Activated CD8-positive, alpha-beta T cell treated with anti-CD3 and anti-CD28 coated beads for 36 hours (primary cell): ENCODE measurements at regions not wholly inside any gene's neighbourhood (a gene's known extent, or its start where the extent isn't known, plus 50 kb on each side); places are given as distances from the start of the nearest gene placed in this dataset.

ENCODE experiments used
- ATAC-seq: fragments of 200-7000 bp; cut with Tn5 transposase; one replicate; pipeline ENCODE4 v1.10.0; 2021; ENCODE audit warnings: mild to moderate bottlenecking, moderate library complexity
- CTCF ChIA-PET: fragments of 350-600 bp; sonication (Branson Sonifier 250); formaldehyde crosslinking; loops from one replicate; lab custom pipeline; 2021; ENCODE audit warnings: antibody characterized with exemption; lab: Charles Lee
- POLR2A ChIA-PET: fragments of 350-600 bp; sonication (Branson Sonifier 250); formaldehyde crosslinking; loops from one replicate; lab custom pipeline; 2021; ENCODE audit warnings: antibody characterized with exemption; lab: Charles Lee
- DNase-seq: peaks from one replicate; pipeline ENCODE4 v3.0.0-alpha.2; 2020
- H3K27ac Mint-ChIP-seq: one replicate; pipeline ENCODE4 v1.8.0; 2021; ENCODE audit warnings: mild to moderate bottlenecking, mixed read lengths
- H3K27me3 Mint-ChIP-seq: one replicate; pipeline ENCODE4 v1.8.0; 2021; ENCODE audit warnings: mixed read lengths
- H3K36me3 Mint-ChIP-seq: one replicate; pipeline ENCODE4 v1.8.0; 2021; ENCODE audit warnings: low read depth, mixed read lengths
- H3K4me1 Mint-ChIP-seq: one replicate; pipeline ENCODE4 v1.8.0; 2021; ENCODE audit warnings: low read depth, mixed read lengths
- H3K4me3 Mint-ChIP-seq: one replicate; pipeline ENCODE4 v1.8.0; 2021; ENCODE audit warnings: mild to moderate bottlenecking, moderate library complexity, mixed read lengths
- H3K9me3 Mint-ChIP-seq: one replicate; pipeline ENCODE4 v1.8.0; 2021; ENCODE audit warnings: mixed read lengths
- intact Hi-C: fragments of 100-400 bp; cut with micrococcal nuclease; formaldehyde crosslinking; loops from one replicate; pipeline ENCODE4 v1.10.0; 2022
- TF ChIP-seq, protein P1 (sequence below): fragments of 200-600 bp; IDR thresholded peaks from one replicate; pipeline ENCODE4 v1.8.0; 2022; ENCODE audit warnings: antibody characterized with exemption, mild to moderate bottlenecking

DNA sequence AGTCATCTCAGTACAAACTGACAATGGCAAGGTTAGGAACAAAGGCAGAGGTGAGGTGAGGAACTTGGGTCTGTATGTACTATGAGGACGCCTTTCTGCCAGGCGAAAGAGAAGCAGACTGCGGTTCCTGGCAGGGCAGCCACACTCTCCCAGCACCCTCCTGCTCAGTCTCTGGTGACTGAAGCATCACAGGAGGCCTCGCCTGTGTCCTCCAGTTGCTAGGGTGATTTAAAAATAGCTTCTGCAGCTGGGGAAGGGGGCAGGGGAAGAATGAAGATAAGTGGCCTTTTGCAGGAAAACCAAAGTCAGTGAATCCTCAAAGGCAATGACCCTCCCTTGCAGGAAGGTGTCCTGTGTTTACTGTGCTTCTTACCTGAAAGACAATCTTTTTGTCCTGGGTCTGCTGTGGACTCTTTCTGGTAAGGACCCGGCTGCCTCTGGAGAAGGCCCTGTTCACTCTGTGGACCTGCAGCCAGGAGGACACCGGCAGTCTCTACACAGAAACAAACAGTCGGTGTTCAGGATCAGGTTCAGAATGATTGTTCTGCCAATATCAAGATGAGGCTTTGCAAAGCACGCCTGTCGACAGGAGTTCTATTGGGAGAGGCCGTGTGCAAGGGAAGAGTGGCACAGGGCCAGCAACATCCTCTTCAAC lies 65.7 kb upstream of the DGKG start:
- POLR2A ChIA-PET, result no interaction called here
- intact Hi-C loops, result no loop called here
- ATAC-seq, result no peak

DNA sequence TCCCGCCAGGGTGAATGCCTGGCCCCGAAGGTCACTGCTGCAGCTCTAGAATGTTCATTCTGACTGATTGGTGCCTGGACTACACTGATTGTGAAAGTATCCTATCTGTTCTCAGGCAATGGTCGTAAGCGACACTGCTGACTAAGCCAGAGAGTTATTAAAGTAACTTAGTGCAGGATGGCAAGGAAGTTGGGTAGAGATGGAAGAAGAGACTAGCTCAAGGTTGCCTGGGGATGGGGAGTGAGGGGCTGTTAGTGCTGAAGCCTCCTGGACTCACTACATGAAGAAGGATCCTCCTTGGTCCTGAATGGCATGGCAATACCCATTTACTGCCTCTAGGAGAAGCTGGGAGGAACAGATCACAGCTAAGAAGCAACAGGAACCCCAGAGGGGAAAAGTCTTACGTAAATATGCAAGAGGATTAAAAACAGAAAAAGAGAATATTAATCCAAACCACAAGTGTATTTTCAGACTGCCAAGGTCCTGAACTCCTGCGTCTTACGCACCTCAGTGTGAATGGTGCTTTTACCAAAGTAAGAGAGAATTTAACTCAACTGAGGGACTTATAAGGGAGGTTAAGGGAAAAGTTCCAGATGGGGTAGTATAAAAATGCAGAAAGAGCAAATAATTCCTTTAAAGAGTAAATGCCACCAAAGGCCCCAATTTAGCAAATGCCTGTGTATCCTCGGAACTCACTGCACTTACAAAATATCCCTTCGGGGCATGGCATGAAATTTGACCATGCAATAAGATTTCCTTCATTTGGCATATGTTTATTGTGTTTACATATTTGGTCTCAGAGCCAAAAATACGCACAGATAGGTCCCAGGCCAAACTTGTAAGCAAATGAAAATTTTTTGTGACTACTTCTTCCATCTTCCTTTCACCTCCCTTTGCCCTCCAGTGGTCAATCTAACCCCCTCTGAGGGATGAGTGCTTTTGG lies 64.0 kb upstream of the DGKG start:
- DNase-seq (no peak), ATAC-seq (no peak)
- TF ChIP-seq, protein P1, sequence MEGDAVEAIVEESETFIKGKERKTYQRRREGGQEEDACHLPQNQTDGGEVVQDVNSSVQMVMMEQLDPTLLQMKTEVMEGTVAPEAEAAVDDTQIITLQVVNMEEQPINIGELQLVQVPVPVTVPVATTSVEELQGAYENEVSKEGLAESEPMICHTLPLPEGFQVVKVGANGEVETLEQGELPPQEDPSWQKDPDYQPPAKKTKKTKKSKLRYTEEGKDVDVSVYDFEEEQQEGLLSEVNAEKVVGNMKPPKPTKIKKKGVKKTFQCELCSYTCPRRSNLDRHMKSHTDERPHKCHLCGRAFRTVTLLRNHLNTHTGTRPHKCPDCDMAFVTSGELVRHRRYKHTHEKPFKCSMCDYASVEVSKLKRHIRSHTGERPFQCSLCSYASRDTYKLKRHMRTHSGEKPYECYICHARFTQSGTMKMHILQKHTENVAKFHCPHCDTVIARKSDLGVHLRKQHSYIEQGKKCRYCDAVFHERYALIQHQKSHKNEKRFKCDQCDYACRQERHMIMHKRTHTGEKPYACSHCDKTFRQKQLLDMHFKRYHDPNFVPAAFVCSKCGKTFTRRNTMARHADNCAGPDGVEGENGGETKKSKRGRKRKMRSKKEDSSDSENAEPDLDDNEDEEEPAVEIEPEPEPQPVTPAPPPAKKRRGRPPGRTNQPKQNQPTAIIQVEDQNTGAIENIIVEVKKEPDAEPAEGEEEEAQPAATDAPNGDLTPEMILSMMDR, result no peak
- no peaks in the 10 kb centered on the region for H3K36me3 Mint-ChIP-seq
- H3K4me1 Mint-ChIP-seq, result no peaks in the 10 kb centered on the region
- intact Hi-C loops, result no loop called here
- H3K9me3 Mint-ChIP-seq, result no peaks in the 10 kb centered on the region
- H3K27ac Mint-ChIP-seq, result no peak overlapping the region
- peaks cover 2% of the 10 kb centered on the region for H3K27me3 Mint-ChIP-seq
- no peak overlapping the region for H3K4me3 Mint-ChIP-seq
- ChIA-PET CTCF (interaction anchor here (1.1 to 1.3 kb wide), 4 partner anchors 11 to 115 kb away, joined by 3 read pairs; no protein-coding TSS in a partner anchor), POLR2A (interaction anchor here (0.8 kb wide), 1 partner anchor 12 kb away, joined by 3 read pairs; no protein-coding TSS in a partner anchor)

More for the DNA sequence above, 65.7 kb upstream of the DGKG start:
- CTCF ChIA-PET, result no interaction called here
- Mint-ChIP-seq H3K4me3 (no peak overlapping the region), H3K36me3 (no peaks in the 10 kb centered on the region), H3K27me3 (no peaks in the 10 kb centered on the region), H3K27ac (no peak overlapping the region), H3K9me3 (no peaks in the 10 kb centered on the region), H3K4me1 (peaks cover 6% of the 10 kb centered on the region)
- DNase-seq, result no peak
- TF ChIP-seq, protein P1, result no peak

DNA sequence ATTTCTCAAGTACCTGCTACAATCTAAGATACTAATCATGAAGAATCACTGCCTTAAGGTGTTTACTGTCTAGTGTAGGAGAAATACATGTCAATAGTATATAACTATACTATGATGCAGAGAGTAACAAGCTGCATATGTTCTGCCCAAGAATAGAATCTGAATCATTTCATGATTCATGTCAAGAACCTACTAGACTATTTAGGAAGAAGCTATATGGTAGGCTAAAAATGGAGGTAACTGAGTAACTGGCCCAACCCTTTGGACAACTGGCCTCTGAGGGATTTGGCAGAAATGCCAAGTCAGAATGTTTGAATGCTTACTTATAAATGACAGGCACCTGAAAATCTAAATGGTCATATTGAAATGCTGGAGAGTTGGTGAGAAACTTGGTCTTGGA lies 59.9 kb upstream of the DGKG start:
- intact Hi-C loops, result no loop called here
- no peak overlapping the region for H3K4me3 Mint-ChIP-seq
- H3K36me3 Mint-ChIP-seq, result no peaks in the 10 kb centered on the region
- ATAC-seq, result no peak
- CTCF ChIA-PET, result interaction anchor here (1.2 kb wide), 1 partner anchor 119 kb away, joined by 5 read pairs; no protein-coding TSS in a partner anchor
- no peak overlapping the region for H3K27ac Mint-ChIP-seq
- H3K4me1 Mint-ChIP-seq, result peaks cover 5% of the 10 kb centered on the region
- TF ChIP-seq, protein P1, result no peak
- H3K9me3 Mint-ChIP-seq, result no peaks in the 10 kb centered on the region
- DNase-seq, result no peak
- H3K27me3 Mint-ChIP-seq, result peaks cover 5% of the 10 kb centered on the region
- POLR2A ChIA-PET, result no interaction called here

DNA sequence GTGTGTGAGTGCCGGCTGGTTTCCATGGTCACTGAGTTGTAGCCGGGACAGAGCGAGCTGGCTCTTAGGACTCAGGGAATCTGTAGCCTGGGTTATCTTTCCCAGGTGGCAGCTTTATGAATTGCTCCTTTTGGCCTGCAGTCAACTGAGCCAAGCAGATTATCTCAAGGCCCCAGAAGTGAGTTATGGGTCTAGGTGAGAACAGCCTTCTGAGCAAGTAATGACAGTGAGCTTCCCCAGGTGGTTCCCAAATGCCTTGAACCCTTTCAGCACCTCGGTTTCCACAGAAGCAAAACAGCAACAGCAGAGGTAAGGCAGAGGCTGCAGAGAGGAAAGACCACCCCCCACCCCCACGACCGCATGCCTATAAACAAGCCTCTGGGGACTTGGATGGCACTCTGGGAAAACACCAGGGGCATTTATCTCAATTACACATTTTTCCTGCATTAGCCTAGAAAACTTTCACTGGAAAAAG lies 56.7 kb upstream of the DGKG start:
- peaks cover 20% of the 10 kb centered on the region for H3K4me1 Mint-ChIP-seq
- peaks cover 21% of the 10 kb centered on the region for H3K27me3 Mint-ChIP-seq
- ChIA-PET POLR2A (interaction anchor here (0.7 kb wide), 1 partner anchor 11 kb away, joined by 3 read pairs; no protein-coding TSS in a partner anchor), CTCF (interaction anchor here (1.0 to 1.7 kb wide), 3 partner anchors 118 to 198 kb away, joined by 3 to 7 read pairs (median 4); no protein-coding TSS in a partner anchor)
- ATAC-seq, result no peak
- TF ChIP-seq, protein P1, result no peak
- H3K9me3 Mint-ChIP-seq, result no peaks in the 10 kb centered on the region
- no peak overlapping the region for H3K4me3 Mint-ChIP-seq
- no peak overlapping the region for H3K27ac Mint-ChIP-seq
- intact Hi-C loops, result loop anchor here (10.0 kb wide), 1 partner anchor 116 kb away; no protein-coding TSS in a partner anchor
- H3K36me3 Mint-ChIP-seq, result no peaks in the 10 kb centered on the region
- no peak for DNase-seq
